Neural cell (in vitro differentiated cells): ENCODE measurements at regions not wholly inside any gene's neighbourhood (a gene's known extent, or its start where the extent isn't known, plus 50 kb on each side); places are given as distances from the start of the nearest gene placed in this dataset.

ENCODE experiments used
- H2AFZ ChIP-seq: fragments of 200-600, 300-800 bp; sonication (generic), shearing (Covaris generic); 2 replicates; pipeline ENCODE4 v1.6.0; 2014; ENCODE audit warnings: low read depth, mild to moderate bottlenecking, antibody characterized with exemption, low read length, moderate library complexity
- H3F3A ChIP-seq: fragments of 200-600 bp; shearing (Covaris generic); 2 replicates; pipeline ENCODE4 v1.6.1; 2016; ENCODE audit warnings: mild to moderate bottlenecking, moderate library complexity, mixed read lengths, antibody characterized with exemption, low read length; ENCODE audit not compliant: insufficient read depth, poor library complexity, severe bottlenecking
- H3K27ac ChIP-seq: fragments of 200-600, 300-800 bp; sonication (generic), shearing (Covaris generic); 2 replicates; pipeline ENCODE4 v1.5.1; 2014; ENCODE audit warnings: mild to moderate bottlenecking, low read length, moderate library complexity
- H3K27me3 ChIP-seq: fragments of 300-800, 200-600 bp; sonication (generic), shearing (Covaris generic); 2 replicates; pipeline ENCODE4 v1.6.0; 2014; ENCODE audit warnings: mild to moderate bottlenecking, low read depth, low read length, moderate library complexity; ENCODE audit not compliant: insufficient read depth
- H3K36me3 ChIP-seq: fragments of 300-800, 200-600 bp; sonication (generic), shearing (Covaris generic); 2 replicates; pipeline ENCODE4 v1.5.1; 2014; ENCODE audit warnings: mild to moderate bottlenecking, antibody characterized with exemption, low read length, moderate library complexity; ENCODE audit not compliant: insufficient read depth
- H3K4me2 ChIP-seq: fragments of 300-800, 200-600 bp; sonication (generic), shearing (Covaris generic); 2 replicates; pipeline ENCODE4 v1.6.0; 2014; ENCODE audit warnings: mild to moderate bottlenecking, low read length
- H3K4me3 ChIP-seq: fragments of 300-800, 200-600 bp; sonication (generic), shearing (Covaris generic); 2 replicates; pipeline ENCODE4 v1.5.1; 2014; ENCODE audit warnings: mild to moderate bottlenecking, low read length, moderate library complexity
- H3K79me2 ChIP-seq: fragments of 200-600 bp; shearing (Covaris generic); replicated peaks from 2 replicates; pipeline ENCODE4 v1.6.0; 2014; ENCODE audit warnings: mild to moderate bottlenecking, low read length, moderate library complexity; ENCODE audit not compliant: insufficient read depth
- H3K9ac ChIP-seq: fragments of 300-800, 200-600 bp; sonication (generic), shearing (Covaris generic); 2 replicates; pipeline ENCODE4 v1.6.1; 2016; ENCODE audit warnings: mild to moderate bottlenecking, low read length, mixed read lengths
- H3K9me2 ChIP-seq: fragments of 200-600 bp; shearing (Covaris generic); 2 replicates; pipeline ENCODE4 v1.6.1; 2016; ENCODE audit warnings: mild to moderate bottlenecking, low read length, mixed read lengths; ENCODE audit not compliant: insufficient read depth
- H3K9me3 ChIP-seq: fragments of 200-600, 300-800 bp; sonication (generic), shearing (Covaris generic); 2 replicates; pipeline ENCODE4 v1.6.1; 2016; ENCODE audit warnings: mild to moderate bottlenecking, mixed run types, low read length, moderate library complexity, mixed read lengths
- H4K20me1 ChIP-seq: fragments of 200-600 bp; shearing (Covaris generic); 2 replicates; pipeline ENCODE4 v1.6.1; 2016; ENCODE audit warnings: mild to moderate bottlenecking, mixed run types; ENCODE audit not compliant: insufficient read depth
- EP300 ChIP-seq: fragments of 450-650 bp; conservative IDR thresholded peaks from 2 replicates; pipeline ENCODE4 v1.6.1; 2014; ENCODE audit warnings: antibody characterized with exemption, mild to moderate bottlenecking, moderate library complexity; ENCODE audit not compliant: poor library complexity, severe bottlenecking
- EZH2 ChIP-seq: fragments of 200-600, 300-800 bp; shearing (Covaris generic), sonication (generic); IDR thresholded peaks from 2 replicates; pipeline ENCODE4 v1.6.1; 2014; ENCODE audit warnings: antibody characterized with exemption, low read length, borderline replicate concordance, mild to moderate bottlenecking; ENCODE audit not compliant: insufficient read depth, poor library complexity, severe bottlenecking
- MXI1 ChIP-seq: fragments of 450-650 bp; conservative IDR thresholded peaks from 2 replicates; pipeline ENCODE4 v1.6.1; 2014; ENCODE audit warnings: antibody characterized with exemption, mild to moderate bottlenecking; ENCODE audit not compliant: poor library complexity, severe bottlenecking
- POLR2AphosphoS5 ChIP-seq: IDR thresholded peaks from 2 replicates; pipeline ENCODE4 v1.6.1; 2012
- RAD21 ChIP-seq: fragments of 450-650 bp; conservative IDR thresholded peaks from 2 replicates; pipeline ENCODE4 v1.6.1; 2014; ENCODE audit warnings: antibody characterized with exemption, mild to moderate bottlenecking, moderate library complexity
- SMC3 ChIP-seq: fragments of 450-650 bp; conservative IDR thresholded peaks from 2 replicates; pipeline ENCODE4 v1.6.1; 2014; ENCODE audit warnings: antibody characterized with exemption, mild to moderate bottlenecking, moderate library complexity; ENCODE audit not compliant: poor library complexity
- TAF1 ChIP-seq: IDR thresholded peaks from 2 replicates; pipeline ENCODE4 v1.6.1; 2012; ENCODE audit warnings: low read depth
- TF ChIP-seq, protein P1 (sequence below): fragments of 450-650 bp; IDR thresholded peaks from 2 replicates; pipeline ENCODE4 v1.5.1; 2014; ENCODE audit warnings: antibody characterized with exemption, mild to moderate bottlenecking, moderate library complexity; ENCODE audit not compliant: poor library complexity, severe bottlenecking
- TF ChIP-seq, protein P2 (sequence below): IDR thresholded peaks from 2 replicates; pipeline ENCODE4 v1.6.1; 2012; ENCODE audit warnings: borderline replicate concordance

GRCh38 chr7:122198581-122198980 lies 54.5 kb upstream of the AASS start:
- Histone ChIP-seq H3K4me2 (no peak overlapping the region), H3K79me2 (no peaks in the 10 kb centered on the region), H2AFZ (no peak overlapping the region), H3K9me2 (no peaks in the 10 kb centered on the region), H4K20me1 (no peaks in the 10 kb centered on the region), H3K4me3 (no peak overlapping the region), H3K9me3 (no peaks in the 10 kb centered on the region), H3F3A (no peaks in the 10 kb centered on the region), H3K27ac (no peak overlapping the region), H3K9ac (no peak overlapping the region), H3K27me3 (no peaks in the 10 kb centered on the region), H3K36me3 (no peaks in the 10 kb centered on the region)
- no peak for TF ChIP-seq MXI1
- TF ChIP-seq SMC3 = no peak
- TF ChIP-seq EZH2 = no peak
- TF ChIP-seq TAF1 = no peak
- TF ChIP-seq, protein P1, sequence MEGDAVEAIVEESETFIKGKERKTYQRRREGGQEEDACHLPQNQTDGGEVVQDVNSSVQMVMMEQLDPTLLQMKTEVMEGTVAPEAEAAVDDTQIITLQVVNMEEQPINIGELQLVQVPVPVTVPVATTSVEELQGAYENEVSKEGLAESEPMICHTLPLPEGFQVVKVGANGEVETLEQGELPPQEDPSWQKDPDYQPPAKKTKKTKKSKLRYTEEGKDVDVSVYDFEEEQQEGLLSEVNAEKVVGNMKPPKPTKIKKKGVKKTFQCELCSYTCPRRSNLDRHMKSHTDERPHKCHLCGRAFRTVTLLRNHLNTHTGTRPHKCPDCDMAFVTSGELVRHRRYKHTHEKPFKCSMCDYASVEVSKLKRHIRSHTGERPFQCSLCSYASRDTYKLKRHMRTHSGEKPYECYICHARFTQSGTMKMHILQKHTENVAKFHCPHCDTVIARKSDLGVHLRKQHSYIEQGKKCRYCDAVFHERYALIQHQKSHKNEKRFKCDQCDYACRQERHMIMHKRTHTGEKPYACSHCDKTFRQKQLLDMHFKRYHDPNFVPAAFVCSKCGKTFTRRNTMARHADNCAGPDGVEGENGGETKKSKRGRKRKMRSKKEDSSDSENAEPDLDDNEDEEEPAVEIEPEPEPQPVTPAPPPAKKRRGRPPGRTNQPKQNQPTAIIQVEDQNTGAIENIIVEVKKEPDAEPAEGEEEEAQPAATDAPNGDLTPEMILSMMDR = no peak
- no peak for TF ChIP-seq RAD21
- TF ChIP-seq POLR2AphosphoS5 = no peak
- TF ChIP-seq EP300 = no peak
- TF ChIP-seq, protein P2, sequence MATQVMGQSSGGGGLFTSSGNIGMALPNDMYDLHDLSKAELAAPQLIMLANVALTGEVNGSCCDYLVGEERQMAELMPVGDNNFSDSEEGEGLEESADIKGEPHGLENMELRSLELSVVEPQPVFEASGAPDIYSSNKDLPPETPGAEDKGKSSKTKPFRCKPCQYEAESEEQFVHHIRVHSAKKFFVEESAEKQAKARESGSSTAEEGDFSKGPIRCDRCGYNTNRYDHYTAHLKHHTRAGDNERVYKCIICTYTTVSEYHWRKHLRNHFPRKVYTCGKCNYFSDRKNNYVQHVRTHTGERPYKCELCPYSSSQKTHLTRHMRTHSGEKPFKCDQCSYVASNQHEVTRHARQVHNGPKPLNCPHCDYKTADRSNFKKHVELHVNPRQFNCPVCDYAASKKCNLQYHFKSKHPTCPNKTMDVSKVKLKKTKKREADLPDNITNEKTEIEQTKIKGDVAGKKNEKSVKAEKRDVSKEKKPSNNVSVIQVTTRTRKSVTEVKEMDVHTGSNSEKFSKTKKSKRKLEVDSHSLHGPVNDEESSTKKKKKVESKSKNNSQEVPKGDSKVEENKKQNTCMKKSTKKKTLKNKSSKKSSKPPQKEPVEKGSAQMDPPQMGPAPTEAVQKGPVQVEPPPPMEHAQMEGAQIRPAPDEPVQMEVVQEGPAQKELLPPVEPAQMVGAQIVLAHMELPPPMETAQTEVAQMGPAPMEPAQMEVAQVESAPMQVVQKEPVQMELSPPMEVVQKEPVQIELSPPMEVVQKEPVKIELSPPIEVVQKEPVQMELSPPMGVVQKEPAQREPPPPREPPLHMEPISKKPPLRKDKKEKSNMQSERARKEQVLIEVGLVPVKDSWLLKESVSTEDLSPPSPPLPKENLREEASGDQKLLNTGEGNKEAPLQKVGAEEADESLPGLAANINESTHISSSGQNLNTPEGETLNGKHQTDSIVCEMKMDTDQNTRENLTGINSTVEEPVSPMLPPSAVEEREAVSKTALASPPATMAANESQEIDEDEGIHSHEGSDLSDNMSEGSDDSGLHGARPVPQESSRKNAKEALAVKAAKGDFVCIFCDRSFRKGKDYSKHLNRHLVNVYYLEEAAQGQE = no peak
